Ishikawa (cell line): ENCODE measurements at regions not wholly inside any gene's neighbourhood (a gene's known extent, or its start where the extent isn't known, plus 50 kb on each side); places are given as distances from the start of the nearest gene placed in this dataset.

Source experiments
- NFIC ChIP-seq: IDR thresholded peaks from 2 replicates; pipeline ENCODE4 v1.6.1; 2012
- TCF12 ChIP-seq: IDR thresholded peaks from 2 replicates; pipeline ENCODE4 v1.6.1; 2012; ENCODE audit warnings: low read depth

- no peak for TF ChIP-seq TCF12
- TF ChIP-seq NFIC = no peak
These were observed 154.1 kb upstream of the TAS2R1 start for GRCh38 chr5:9784231-9784630.
